ENCODE measurements at regions not wholly inside any gene's neighbourhood (a gene's known extent, or its start where the extent isn't known, plus 50 kb on each side); places are given as distances from the start of the nearest gene placed in this dataset.

GRCh38 chr4:187176261-187176910 lies 452.7 kb upstream of the FAT1 start:
- TF ChIP-seq E2F6 (IDR thresholded peaks at IDR 0.05) (no peak), JUN (IDR thresholded peaks at IDR 0.05; ENCODE audit: low read depth, low read length) (no peak), CTCF (IDR thresholded peaks at IDR 0.05; ENCODE audit: control extremely low read depth in 1 of 3, insufficient read depth in 1 of 3, low read depth in 1 of 3, low read length in 3 of 3) (no peak), RFX5 (IDR thresholded peaks at IDR 0.05; ENCODE audit: borderline replicate concordance, low read depth, low read length) (no peak), SP2 (IDR thresholded peaks at IDR 0.05; ENCODE audit: low read length) (no peak), EZH2 (IDR thresholded peaks at IDR 0.05; ENCODE audit: low read depth, low read length, severe bottlenecking) (no peak), EP300 (IDR thresholded peaks at IDR 0.05; ENCODE audit: borderline replicate concordance in 1 of 2, low read depth in 2 of 2, low read length in 2 of 2) (no peak), MAX (IDR thresholded peaks at IDR 0.05) (no peak), POLR2AphosphoS5 (IDR thresholded peaks at IDR 0.05; ENCODE audit: low read depth, low read length) (no peak), JUND (IDR thresholded peaks at IDR 0.05; ENCODE audit: low read length) (no peak), KDM4A (IDR thresholded peaks at IDR 0.05; ENCODE audit: low read depth, low read length, severe bottlenecking) (no peak), SP1 (IDR thresholded peaks at IDR 0.05; ENCODE audit: low read depth, low read length) (no peak), CEBPB (IDR thresholded peaks at IDR 0.05; ENCODE audit: low read depth, low read length) (no peak), MAFK (IDR thresholded peaks at IDR 0.05; ENCODE audit: low read depth, low read length) (no peak)

Measured in H1 (cell line).